Ovary (tissue), 3 donors: ENCODE measurements at regions not wholly inside any gene's neighbourhood (a gene's known extent, or its start where the extent isn't known, plus 50 kb on each side); places are given as distances from the start of the nearest gene placed in this dataset.

Experiments used
- EP300 ChIP-seq: sonication (generic); formaldehyde crosslinking; IDR thresholded peaks from one replicate; pipeline ENCODE4 v1.6.1; 2017; ENCODE audit warnings: antibody characterized with exemption
- POLR2A ChIP-seq: fragments of 450-650 bp; IDR thresholded peaks from one replicate; pipeline ENCODE4 v1.6.1; 2017; ENCODE audit warnings: antibody characterized with exemption, mild to moderate bottlenecking, moderate library complexity
- TF ChIP-seq, protein P1 (sequence below), 3 donors: fragments of 450-650 bp in 2 of 3; fragments of 200-600 bp in 1 of 3; IDR thresholded peaks; one replicate each; pipeline versions ENCODE4 v1.5.1 to v1.8.0; 2016 to 2022; ENCODE audit warnings: antibody characterized with exemption in 3 of 3, mild to moderate bottlenecking in 1 of 3
- donor health status: DM: no; HTN: no; CAD: no.

DNA sequence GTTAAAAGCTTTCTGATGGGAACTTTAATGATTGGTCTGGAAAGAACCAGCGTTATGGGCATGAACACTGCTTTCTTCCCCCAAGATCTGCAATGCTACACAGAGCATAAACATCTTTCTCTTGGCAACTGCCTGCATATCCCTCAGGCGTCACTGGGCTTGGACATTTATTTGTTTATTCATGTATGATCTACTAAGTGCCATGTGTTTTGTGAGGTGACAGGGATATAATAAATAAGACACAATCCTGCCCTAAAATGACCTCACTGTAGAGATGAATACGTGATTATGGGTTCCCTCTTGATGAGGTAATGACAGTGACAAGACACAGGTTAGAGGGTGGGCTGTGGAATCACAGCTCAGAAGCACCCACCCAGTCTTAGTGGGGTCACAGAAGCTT lies 485.3 kb downstream of the PDCD6IP start:
- no peak for TF ChIP-seq POLR2A
- TF ChIP-seq, protein P1, sequence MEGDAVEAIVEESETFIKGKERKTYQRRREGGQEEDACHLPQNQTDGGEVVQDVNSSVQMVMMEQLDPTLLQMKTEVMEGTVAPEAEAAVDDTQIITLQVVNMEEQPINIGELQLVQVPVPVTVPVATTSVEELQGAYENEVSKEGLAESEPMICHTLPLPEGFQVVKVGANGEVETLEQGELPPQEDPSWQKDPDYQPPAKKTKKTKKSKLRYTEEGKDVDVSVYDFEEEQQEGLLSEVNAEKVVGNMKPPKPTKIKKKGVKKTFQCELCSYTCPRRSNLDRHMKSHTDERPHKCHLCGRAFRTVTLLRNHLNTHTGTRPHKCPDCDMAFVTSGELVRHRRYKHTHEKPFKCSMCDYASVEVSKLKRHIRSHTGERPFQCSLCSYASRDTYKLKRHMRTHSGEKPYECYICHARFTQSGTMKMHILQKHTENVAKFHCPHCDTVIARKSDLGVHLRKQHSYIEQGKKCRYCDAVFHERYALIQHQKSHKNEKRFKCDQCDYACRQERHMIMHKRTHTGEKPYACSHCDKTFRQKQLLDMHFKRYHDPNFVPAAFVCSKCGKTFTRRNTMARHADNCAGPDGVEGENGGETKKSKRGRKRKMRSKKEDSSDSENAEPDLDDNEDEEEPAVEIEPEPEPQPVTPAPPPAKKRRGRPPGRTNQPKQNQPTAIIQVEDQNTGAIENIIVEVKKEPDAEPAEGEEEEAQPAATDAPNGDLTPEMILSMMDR (IDR thresholded peaks at IDR 0.05): no peak
- no peak for TF ChIP-seq EP300
